Aorta (tissue), 5 donors: ENCODE measurements at regions not wholly inside any gene's neighbourhood (a gene's known extent, or its start where the extent isn't known, plus 50 kb on each side); places are given as distances from the start of the nearest gene placed in this dataset.

Source experiments
- ATAC-seq: fragments of 200-7000 bp; cut with Tn5 transposase; one replicate; pipeline ENCODE4 v1.9.1; 2022; ENCODE audit warnings: moderate library complexity; ENCODE audit not compliant: low FRiP score
- DNase-seq, 2 donors: peaks; one replicate each; pipeline ENCODE4 v3.0.0-alpha.2; 2020
- H3K27ac ChIP-seq, 2 donors: one replicate each; pipeline ENCODE4 v1.5.1; 2013; ENCODE audit warnings: low read length in 2 of 2, mild to moderate bottlenecking in 2 of 2, moderate library complexity in 2 of 2, control low read depth in 1 of 2, inconsistent platforms in 1 of 2, low read depth in 1 of 2
- H3K27me3 ChIP-seq, 2 donors: one replicate each; pipeline ENCODE4 v1.6.1; 2013; ENCODE audit warnings: control low read depth in 1 of 2, low read length in 1 of 2, mild to moderate bottlenecking in 1 of 2, moderate library complexity in 1 of 2; ENCODE audit not compliant: insufficient read depth in 2 of 2, control insufficient read depth in 1 of 2
- H3K36me3 ChIP-seq, 2 donors: one replicate each; pipeline ENCODE4 v1.6.1; 2013; ENCODE audit warnings: control low read depth in 1 of 2, low read length in 1 of 2, mild to moderate bottlenecking in 1 of 2; ENCODE audit not compliant: insufficient read depth in 2 of 2, control insufficient read depth in 1 of 2
- H3K4me1 ChIP-seq, 2 donors: one replicate each; pipeline ENCODE4 v1.6.1; 2013; ENCODE audit warnings: low read length in 2 of 2, control low read depth in 1 of 2, mild to moderate bottlenecking in 1 of 2, moderate library complexity in 1 of 2; ENCODE audit not compliant: insufficient read depth in 2 of 2, control insufficient read depth in 1 of 2
- H3K4me3 ChIP-seq, 2 donors: one replicate each; pipeline ENCODE4 v1.5.1; 2013; ENCODE audit warnings: low read length in 2 of 2, control low read depth in 1 of 2, mild to moderate bottlenecking in 1 of 2
- H3K9me3 ChIP-seq: one replicate; pipeline ENCODE4 v1.6.1; 2013; ENCODE audit warnings: mild to moderate bottlenecking, low read length; ENCODE audit not compliant: control insufficient read depth
- WGBS, 2 donors: extraction: QIAGEN DNeasy Blood & Tissue Kit; methylation state at CpG; one replicate each; pipeline ENCODE4 v1.1.7; 2013; 5-methylcytosine and 5-hydroxymethylcytosine counted together
- intact Hi-C, 2 donors: fragments of 100-400 bp; cut with DNase I; formaldehyde crosslinking; loops; one replicate each; pipeline versions ENCODE4 v1.14.2 to v1.15.0; 2022
- donor health status: healthy with polysubstance abuse.
- donor health status: Bipolar disorder and iron deficiency.
- donor health status: DM: no; HTN: no; CAD: no.
- donor health status: DM: no; HTN: no; CAD: no.
- donor health status: DM: yes; HTN: yes; CAD: no.

- intact Hi-C loops, result no loop called here
- no peaks in the 10 kb centered on the region for H3K9me3 ChIP-seq
- no peak overlapping the region for H3K4me3 ChIP-seq
- H3K36me3 ChIP-seq, result no peaks in the 10 kb centered on the region
- no peak for ATAC-seq
- WGBS, 2 donors, result 76 to 83% methylated on average over 1 of the region's 1 CpG
- no peak for DNase-seq
- no peak overlapping the region for H3K27ac ChIP-seq
- H3K27me3 ChIP-seq, result no peaks in the 10 kb centered on the region
- H3K4me1 ChIP-seq, result no peaks in the 10 kb centered on the region
These were observed 53.4 kb downstream of the RGS2 start for GRCh38 chr1:192862271-192862670.

- intact Hi-C loops, result no loop called here
- H3K36me3 ChIP-seq, result no peaks in the 10 kb centered on the region
- H3K27me3 ChIP-seq, result no peaks in the 10 kb centered on the region
- no peak overlapping the region for H3K27ac ChIP-seq
- ATAC-seq, result no peak
- no peaks in the 10 kb centered on the region for H3K4me1 ChIP-seq
- H3K9me3 ChIP-seq, result no peaks in the 10 kb centered on the region
- 22 to 23% methylated on average over 5 of the region's 5 CpGs for whole genome bisulfite sequencing, 2 donors
- no peak for DNase-seq
- H3K4me3 ChIP-seq, result no peak overlapping the region
These were observed 57.5 kb downstream of the RGS2 start for GRCh38 chr1:192866241-192866868.

GRCh38 chr1:192867180-192867579 is 58.3 kb downstream of the RGS2 start:
- no peaks in the 10 kb centered on the region for H3K36me3 ChIP-seq
- no peak overlapping the region for H3K4me3 ChIP-seq
- H3K9me3 ChIP-seq, result no peaks in the 10 kb centered on the region
- DNase-seq (no peak), ATAC-seq (no peak)
- 94 to 96% methylated on average over 4 of the region's 4 CpGs for WGBS, 2 donors
- intact Hi-C loops, result no loop called here
- H3K27ac ChIP-seq, result no peak overlapping the region
- H3K27me3 ChIP-seq, result no peaks in the 10 kb centered on the region
- H3K4me1 ChIP-seq, result no peaks in the 10 kb centered on the region

GRCh38 chr1:192869308-192869940 is 60.6 kb downstream of the RGS2 start:
- no peak overlapping the region for H3K4me3 ChIP-seq
- H3K27me3 ChIP-seq, result no peaks in the 10 kb centered on the region
- no peaks in the 10 kb centered on the region for H3K36me3 ChIP-seq
- no peaks in the 10 kb centered on the region for H3K9me3 ChIP-seq
- H3K27ac ChIP-seq, result no peak overlapping the region
- H3K4me1 ChIP-seq, result no peaks in the 10 kb centered on the region
- DNase-seq (no peak), ATAC-seq (no peak)
- intact Hi-C loops, result no loop called here
- WGBS, 2 donors, result 94 to 95% methylated on average over 4 of the region's 4 CpGs

- no peak overlapping the region for H3K27ac ChIP-seq
- no peaks in the 10 kb centered on the region for H3K27me3 ChIP-seq
- ATAC-seq (no peak), DNase-seq (no peak)
- H3K9me3 ChIP-seq, result no peaks in the 10 kb centered on the region
- H3K4me3 ChIP-seq, result no peak overlapping the region
- H3K4me1 ChIP-seq, result no peaks in the 10 kb centered on the region
- 50 to 65% methylated on average over 3 of the region's 3 CpGs for WGBS, 2 donors
- H3K36me3 ChIP-seq, result no peaks in the 10 kb centered on the region
- intact Hi-C loops, result no loop called here
These were observed 63.2 kb downstream of the RGS2 start for GRCh38 chr1:192872010-192872409.

GRCh38 chr1:192873836-192874235 is 65.0 kb downstream of the RGS2 start:
- Histone ChIP-seq H3K4me3 (no peak overlapping the region), H3K9me3 (no peaks in the 10 kb centered on the region), H3K36me3 (no peaks in the 10 kb centered on the region), H3K27me3 (no peaks in the 10 kb centered on the region), H3K27ac (no peak overlapping the region), H3K4me1 (peaks cover 2 to 6% of the 10 kb centered on the region in 2 donors)
- ATAC-seq, result no peak
- intact Hi-C loops, result no loop called here
- DNase-seq, result no peak

GRCh38 chr1:192876633-192877032 is 67.8 kb downstream of the RGS2 start:
- 21 to 23% methylated on average over 1 of the region's 1 CpG for WGBS, 2 donors
- DNase-seq (no peak), ATAC-seq (no peak)
- Histone ChIP-seq H3K4me1 (peaks cover 6 to 8% of the 10 kb centered on the region in 2 donors), H3K27ac (no peak overlapping the region), H3K4me3 (no peak overlapping the region), H3K9me3 (no peaks in the 10 kb centered on the region), H3K36me3 (no peaks in the 10 kb centered on the region), H3K27me3 (no peaks in the 10 kb centered on the region)
- intact Hi-C loops, result no loop called here

GRCh38 chr1:192877283-192877886 is 68.5 kb downstream of the RGS2 start:
- H3K36me3 ChIP-seq, result no peaks in the 10 kb centered on the region
- H3K9me3 ChIP-seq, result no peaks in the 10 kb centered on the region
- H3K27ac ChIP-seq, result no peak overlapping the region
- H3K27me3 ChIP-seq, result no peaks in the 10 kb centered on the region
- H3K4me1 ChIP-seq, result peaks cover 6 to 8% of the 10 kb centered on the region in 2 donors
- DNase-seq (no peak), ATAC-seq (no peak)
- no peak overlapping the region for H3K4me3 ChIP-seq
- WGBS, 2 donors, result 57 to 61% methylated on average over 2 of the region's 2 CpGs
- intact Hi-C loops, result no loop called here

- no peaks in the 10 kb centered on the region for H3K36me3 ChIP-seq
- H3K4me3 ChIP-seq, result no peak overlapping the region
- H3K27me3 ChIP-seq, result no peaks in the 10 kb centered on the region
- H3K4me1 ChIP-seq, result peaks cover 6 to 8% of the 10 kb centered on the region in 2 donors
- WGBS, 2 donors, result 0 to 4% methylated on average over 1 of the region's 1 CpG
- DNase-seq (peak in 1 of 2 donors; percentile 63), ATAC-seq (peak; percentile 71)
- intact Hi-C loops, result no loop called here
- no peak overlapping the region for H3K27ac ChIP-seq
- H3K9me3 ChIP-seq, result no peaks in the 10 kb centered on the region
These were observed 69.4 kb downstream of the RGS2 start for GRCh38 chr1:192878249-192878648.
